ENCODE measurements at regions not wholly inside any gene's neighbourhood (a gene's known extent, or its start where the extent isn't known, plus 50 kb on each side); places are given as distances from the start of the nearest gene placed in this dataset.

DNA sequence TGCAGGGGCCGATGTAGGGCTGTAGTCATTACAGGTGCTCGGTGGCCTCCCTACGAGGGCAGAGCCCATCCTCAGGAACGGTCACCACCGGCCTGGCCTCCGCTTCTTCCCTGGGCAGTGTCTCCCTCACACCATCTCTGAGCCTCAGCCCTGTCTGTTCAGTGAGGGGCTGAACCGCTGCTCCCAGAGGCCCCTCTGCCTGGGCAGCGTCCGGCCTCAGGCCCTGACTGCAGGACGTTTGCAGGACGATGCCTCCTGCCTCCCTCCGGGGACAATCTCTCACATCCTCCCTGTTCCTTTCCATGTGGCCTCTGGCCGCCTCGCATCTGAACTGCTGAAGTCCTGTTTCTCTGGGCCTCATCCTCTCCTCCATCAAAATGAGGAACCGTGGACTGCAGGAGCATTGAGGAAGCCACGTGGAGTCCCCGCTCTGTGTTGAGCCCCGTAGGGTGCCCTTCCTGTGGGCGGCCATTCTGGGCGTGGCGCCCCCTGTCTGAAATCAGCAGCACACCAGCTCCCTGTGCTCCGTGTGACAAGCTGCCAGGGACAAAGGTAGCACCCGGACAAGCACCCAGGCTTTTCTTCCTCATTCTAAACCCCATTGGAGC, 933.5 kb downstream of the BRD1 start:
- H3K9ac ChIP-seq, result no peak overlapping the region
- no peaks in the 10 kb centered on the region for H3K9me3 ChIP-seq (ENCODE audit: low read depth)
- no peak for DNase-seq
- H3K4me1 ChIP-seq (ENCODE audit: insufficient read depth), result no peaks in the 10 kb centered on the region
- H3K4me3 ChIP-seq, result no peak overlapping the region
- no peaks in the 10 kb centered on the region for H3K27me3 ChIP-seq (replicated peaks; ENCODE audit: insufficient read depth)
- no peak overlapping the region for H3K4me2 ChIP-seq (ENCODE audit: unreplicated experiment)
- H3K27ac ChIP-seq, result no peak overlapping the region
- no peaks in the 10 kb centered on the region for H3K79me2 ChIP-seq (ENCODE audit: insufficient read depth)
- no peaks in the 10 kb centered on the region for H3F3A ChIP-seq (ENCODE audit: insufficient read depth)
- H2AFZ ChIP-seq, result no peak overlapping the region
- no peaks in the 10 kb centered on the region for H3K9me2 ChIP-seq (ENCODE audit: insufficient read depth)
- no peaks in the 10 kb centered on the region for H4K20me1 ChIP-seq (ENCODE audit: insufficient read depth)
- WGBS, 2 experiments (ENCODE audit: low coverage in 1 of 2, low lambda C conversion rate in 2 of 2, missing lambda C conversion rate in 2 of 2), result 42 to 51% methylated on average over 22 to 23 of the region's 23 CpGs
- in situ Hi-C loops (cut with MboI), result no loop called here
- H3K36me3 ChIP-seq (ENCODE audit: low read depth), result no peaks in the 10 kb centered on the region
- TF ChIP-seq EZH2phosphoT487 (IDR thresholded peaks at IDR 0.05; ENCODE audit: insufficient read depth, low read depth) (no peak), EZH2 (IDR thresholded peaks at IDR 0.05; ENCODE audit: insufficient read depth, poor library complexity, severe bottlenecking) (no peak)

DNA sequence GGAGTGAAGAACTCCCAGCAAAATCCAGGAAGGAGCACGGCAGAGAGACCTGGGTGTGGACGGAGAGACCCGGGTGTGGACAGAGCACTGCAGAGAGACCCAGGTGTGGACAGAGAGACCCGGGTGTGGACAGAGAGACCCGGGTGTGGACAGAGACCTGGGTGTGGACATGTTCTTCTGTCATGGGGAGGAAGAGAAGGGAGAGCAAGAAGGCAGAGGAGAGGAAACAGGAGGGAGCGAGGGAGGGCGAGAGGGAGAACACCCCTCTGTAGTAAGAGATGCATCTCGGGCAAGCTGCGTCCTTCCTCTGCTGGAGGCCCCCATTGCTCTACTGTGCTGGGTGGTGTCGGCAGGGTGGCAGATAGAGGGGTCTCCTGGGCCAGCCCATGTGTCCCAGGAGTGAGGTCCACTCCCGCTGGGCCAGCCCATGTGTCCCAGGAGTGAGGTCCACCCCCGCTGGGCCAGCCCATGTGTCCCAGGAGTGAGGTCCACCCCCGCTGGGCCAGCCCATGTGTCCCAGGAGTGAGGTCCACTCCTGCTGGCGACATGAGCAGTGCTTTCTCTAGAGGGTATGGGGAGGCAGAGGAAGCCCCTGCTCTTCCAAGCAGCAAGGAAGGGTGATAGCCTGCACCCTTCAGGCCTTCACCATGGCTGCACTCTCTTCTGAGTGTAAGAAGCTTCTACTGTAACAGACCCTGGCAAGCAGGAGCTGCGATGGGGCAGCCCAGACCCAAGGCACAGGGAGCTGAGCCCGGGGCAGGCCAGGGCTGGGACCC, 934.2 kb downstream of the BRD1 start:
- no peaks in the 10 kb centered on the region for H3K36me3 ChIP-seq (ENCODE audit: low read depth)
- in situ Hi-C loops (cut with MboI), result no loop called here

DNA sequence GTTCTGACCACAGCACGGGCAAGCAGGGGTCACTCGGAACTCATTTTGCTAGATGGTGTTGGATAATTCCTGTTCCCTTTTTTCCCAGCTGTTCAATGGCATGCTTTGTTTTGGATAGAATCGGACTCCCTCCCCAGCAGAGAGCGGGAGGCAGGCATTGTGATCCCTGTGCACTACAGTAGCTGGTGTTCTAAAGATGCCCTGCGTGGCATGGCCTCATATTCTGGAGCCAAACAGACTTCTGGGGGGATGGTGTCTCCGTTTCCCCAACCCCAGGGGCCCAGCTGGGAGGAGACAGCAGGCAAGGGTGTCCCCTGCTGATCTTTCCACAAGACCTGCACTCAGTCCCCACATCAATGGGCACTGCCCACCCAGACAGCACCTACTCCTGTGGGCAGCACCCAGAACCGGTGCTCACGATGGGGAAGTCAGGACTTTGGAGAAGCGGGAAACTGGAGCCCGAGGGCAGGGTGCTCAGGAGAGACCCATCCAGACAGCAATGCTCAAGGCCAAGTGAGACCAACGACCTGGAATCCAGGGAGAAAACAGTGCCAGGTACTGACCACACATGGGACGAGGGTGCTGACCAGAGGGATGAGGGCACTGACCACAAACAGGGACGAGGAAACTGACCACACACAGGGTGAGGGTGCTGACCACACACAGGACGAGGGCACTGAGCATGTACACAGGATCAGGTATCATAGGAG, 934.9 kb downstream of the BRD1 start:
- no peak for TF ChIP-seq EZH2phosphoT487 (IDR thresholded peaks at IDR 0.05; ENCODE audit: insufficient read depth, low read depth)
- no peak for TF ChIP-seq EZH2 (IDR thresholded peaks at IDR 0.05; ENCODE audit: insufficient read depth, poor library complexity, severe bottlenecking)
- Histone ChIP-seq H4K20me1 (ENCODE audit: insufficient read depth) (no peaks in the 10 kb centered on the region), H2AFZ (no peak overlapping the region), H3K27me3 (replicated peaks; ENCODE audit: insufficient read depth) (no peaks in the 10 kb centered on the region), H3K4me2 (ENCODE audit: unreplicated experiment) (no peak overlapping the region), H3K9me3 (ENCODE audit: low read depth) (no peaks in the 10 kb centered on the region), H3F3A (ENCODE audit: insufficient read depth) (no peaks in the 10 kb centered on the region), H3K4me3 (no peak overlapping the region), H3K9ac (no peak overlapping the region), H3K4me1 (ENCODE audit: insufficient read depth) (no peaks in the 10 kb centered on the region), H3K36me3 (ENCODE audit: low read depth) (no peaks in the 10 kb centered on the region), H3K79me2 (ENCODE audit: insufficient read depth) (no peaks in the 10 kb centered on the region), H3K27ac (no peak overlapping the region), H3K9me2 (ENCODE audit: insufficient read depth) (no peaks in the 10 kb centered on the region)
- 34 to 42% methylated on average over 14 of the region's 14 CpGs for WGBS, 2 experiments (ENCODE audit: low coverage in 1 of 2, low lambda C conversion rate in 2 of 2, missing lambda C conversion rate in 2 of 2)
- in situ Hi-C loops (cut with MboI), result no loop called here
- DNase-seq, result no peak

More for the DNA sequence above, 934.2 kb downstream of the BRD1 start:
- Histone ChIP-seq H4K20me1 (ENCODE audit: insufficient read depth) (no peaks in the 10 kb centered on the region), H3K9ac (no peak overlapping the region), H3K4me3 (no peak overlapping the region), H3K4me2 (ENCODE audit: unreplicated experiment) (no peak overlapping the region), H3K27ac (no peak overlapping the region), H2AFZ (no peak overlapping the region), H3K79me2 (ENCODE audit: insufficient read depth) (no peaks in the 10 kb centered on the region), H3K9me2 (ENCODE audit: insufficient read depth) (no peaks in the 10 kb centered on the region), H3K4me1 (ENCODE audit: insufficient read depth) (no peaks in the 10 kb centered on the region), H3F3A (ENCODE audit: insufficient read depth) (no peaks in the 10 kb centered on the region), H3K9me3 (ENCODE audit: low read depth) (no peaks in the 10 kb centered on the region), H3K27me3 (replicated peaks; ENCODE audit: insufficient read depth) (no peaks in the 10 kb centered on the region)
- no peak for DNase-seq
- 40 to 44% methylated on average over 16 of the region's 16 CpGs for WGBS, 2 experiments (ENCODE audit: low coverage in 1 of 2, low lambda C conversion rate in 2 of 2, missing lambda C conversion rate in 2 of 2)
- TF ChIP-seq EZH2phosphoT487 (IDR thresholded peaks at IDR 0.05; ENCODE audit: insufficient read depth, low read depth), result no peak

DNA sequence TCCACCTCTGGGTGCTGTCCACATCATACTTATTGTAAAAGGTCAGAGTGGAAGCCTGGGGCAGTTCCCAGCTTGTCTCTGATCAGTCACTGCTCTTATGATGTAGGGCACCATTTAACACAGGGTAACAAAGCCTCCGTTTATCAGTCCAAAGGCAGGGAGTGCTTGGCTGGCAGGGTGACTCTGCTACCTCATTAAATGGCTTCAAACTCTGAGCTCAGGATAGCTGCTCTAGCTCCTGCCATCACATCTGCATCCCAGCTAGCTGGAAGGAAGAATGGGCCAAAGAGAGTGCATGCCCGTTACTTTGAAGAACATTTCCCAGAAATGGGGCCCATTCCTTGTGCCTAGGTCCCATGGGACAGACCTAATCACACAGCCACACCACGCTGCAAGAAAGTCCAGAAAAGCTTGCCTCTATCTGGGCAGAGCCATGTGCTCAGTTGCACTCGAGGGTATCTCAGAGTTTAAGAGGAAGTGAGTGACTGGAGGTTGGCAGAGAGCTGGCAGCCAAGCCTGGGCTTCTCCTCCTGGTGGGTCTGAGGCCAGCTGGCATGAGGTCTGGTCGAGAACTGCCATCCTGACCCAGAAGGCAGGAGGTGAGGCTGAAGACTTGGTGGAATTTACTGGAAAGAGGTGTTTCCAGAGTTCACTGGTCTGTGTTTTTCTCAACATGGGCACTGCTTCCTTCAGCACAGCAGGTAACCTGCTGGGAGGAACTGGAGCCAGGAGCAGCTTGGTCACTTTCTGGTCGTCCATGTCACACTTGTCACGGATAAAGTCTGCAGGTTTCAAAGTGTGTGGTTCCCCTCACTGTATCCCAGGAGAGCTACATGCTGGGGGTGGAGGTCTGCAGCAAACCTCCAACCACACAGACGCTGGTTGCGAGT, 935.7 kb downstream of the BRD1 start:
- H4K20me1 ChIP-seq (ENCODE audit: insufficient read depth), result no peaks in the 10 kb centered on the region
- H3K4me1 ChIP-seq (ENCODE audit: insufficient read depth), result no peaks in the 10 kb centered on the region
- H3K4me3 ChIP-seq, result no peak overlapping the region
- H3K9me3 ChIP-seq (ENCODE audit: low read depth), result no peaks in the 10 kb centered on the region
- no peak overlapping the region for H2AFZ ChIP-seq
- H3K27me3 ChIP-seq (replicated peaks; ENCODE audit: insufficient read depth), result no peaks in the 10 kb centered on the region
- H3K27ac ChIP-seq, result no peak overlapping the region
- no peak for DNase-seq
- no peaks in the 10 kb centered on the region for H3K9me2 ChIP-seq (ENCODE audit: insufficient read depth)
- 29 to 30% methylated on average over 9 of the region's 9 CpGs for WGBS, 2 experiments (ENCODE audit: low coverage in 1 of 2, low lambda C conversion rate in 2 of 2, missing lambda C conversion rate in 2 of 2)
- no peaks in the 10 kb centered on the region for H3K36me3 ChIP-seq (ENCODE audit: low read depth)
- no peak overlapping the region for H3K9ac ChIP-seq
- H3K4me2 ChIP-seq (ENCODE audit: unreplicated experiment), result no peak overlapping the region
- no peaks in the 10 kb centered on the region for H3K79me2 ChIP-seq (ENCODE audit: insufficient read depth)
- H3F3A ChIP-seq (ENCODE audit: insufficient read depth), result no peaks in the 10 kb centered on the region
- TF ChIP-seq EZH2 (IDR thresholded peaks at IDR 0.05; ENCODE audit: insufficient read depth, poor library complexity, severe bottlenecking) (no peak), EZH2phosphoT487 (IDR thresholded peaks at IDR 0.05; ENCODE audit: insufficient read depth, low read depth) (no peak)
- in situ Hi-C loops (cut with MboI), result no loop called here
